ENCODE measurements at regions not wholly inside any gene's neighbourhood (a gene's known extent, or its start where the extent isn't known, plus 50 kb on each side); places are given as distances from the start of the nearest gene placed in this dataset.

- DNase-seq (ENCODE audit: low read depth) = no peak
Observed at GRCh38 chr18:39759926-39760325, 2194.3 kb upstream of the CELF4 start.

GRCh38 chr18:39753178-39753577 lies 2187.6 kb upstream of the CELF4 start:
- DNase-seq (ENCODE audit: low read depth) = no peak

GRCh38 chr18:39752351-39752750 lies 2186.8 kb upstream of the CELF4 start:
- peak; percentile 63 for DNase-seq (ENCODE audit: low read depth)

GRCh38 chr18:39751921-39752320 lies 2186.3 kb upstream of the CELF4 start:
- DNase-seq (ENCODE audit: low read depth) = peak; percentile 61

- peak; percentile 42 for DNase-seq (ENCODE audit: low read depth)
Observed at GRCh38 chr18:39751161-39751560, 2185.6 kb upstream of the CELF4 start.

GRCh38 chr18:39749154-39749553 lies 2183.6 kb upstream of the CELF4 start:
- DNase-seq (ENCODE audit: low read depth) = no peak

GRCh38 chr18:39748727-39749126 lies 2183.1 kb upstream of the CELF4 start:
- DNase-seq (ENCODE audit: low read depth) = no peak

GRCh38 chr18:39746201-39746600 lies 2180.6 kb upstream of the CELF4 start:
- no peak for DNase-seq (ENCODE audit: low read depth)

GRCh38 chr18:39743463-39743862 lies 2177.9 kb upstream of the CELF4 start:
- no peak for DNase-seq (ENCODE audit: low read depth)

GRCh38 chr18:39741755-39742466 lies 2176.3 kb upstream of the CELF4 start:
- DNase-seq (ENCODE audit: low read depth) = no peak

GRCh38 chr18:39737869-39738268 lies 2172.3 kb upstream of the CELF4 start:
- DNase-seq (ENCODE audit: low read depth) = no peak

- DNase-seq (ENCODE audit: low read depth) = no peak
Observed at GRCh38 chr18:39732918-39733317, 2167.3 kb upstream of the CELF4 start.

- DNase-seq (ENCODE audit: low read depth) = no peak
Observed at GRCh38 chr18:39730606-39731005, 2165.0 kb upstream of the CELF4 start.

- DNase-seq (ENCODE audit: low read depth) = no peak
Observed at GRCh38 chr18:39724652-39725051, 2159.1 kb upstream of the CELF4 start.

GRCh38 chr18:39721712-39722111 lies 2156.1 kb upstream of the CELF4 start:
- no peak for DNase-seq (ENCODE audit: low read depth)

- no peak for DNase-seq (ENCODE audit: low read depth)
Observed at GRCh38 chr18:39713961-39714360, 2148.4 kb upstream of the CELF4 start.

GRCh38 chr18:39711701-39712100 lies 2146.1 kb upstream of the CELF4 start:
- DNase-seq (ENCODE audit: low read depth) = no peak

- no peak for DNase-seq (ENCODE audit: low read depth)
Observed at GRCh38 chr18:39705362-39705761, 2139.8 kb upstream of the CELF4 start.

GRCh38 chr18:39702888-39703287 lies 2137.3 kb upstream of the CELF4 start:
- no peak for DNase-seq (ENCODE audit: low read depth)

GRCh38 chr18:39701839-39702238 lies 2136.2 kb upstream of the CELF4 start:
- peak; percentile 91 for DNase-seq (ENCODE audit: low read depth)

- DNase-seq (ENCODE audit: low read depth) = no peak
Observed at GRCh38 chr18:39701055-39701783, 2135.6 kb upstream of the CELF4 start.

- no peak for DNase-seq (ENCODE audit: low read depth)
Observed at GRCh38 chr18:39699340-39699964, 2133.9 kb upstream of the CELF4 start.

GRCh38 chr18:39698436-39698835 lies 2132.8 kb upstream of the CELF4 start:
- no peak for DNase-seq (ENCODE audit: low read depth)
